GM20000 (cell line): ENCODE measurements at regions not wholly inside any gene's neighbourhood (a gene's known extent, or its start where the extent isn't known, plus 50 kb on each side); places are given as distances from the start of the nearest gene placed in this dataset.

Source experiments
- DNase-seq: peaks from one replicate; pipeline ENCODE4 v3.0.0; 2012; ENCODE audit warnings: low spot score
- CTCF ChIP-seq: IDR thresholded peaks from 2 replicates; pipeline ENCODE4 v1.5.1; 2012; ENCODE audit warnings: mild to moderate bottlenecking, control low read depth; ENCODE audit errors: extremely low read depth, missing control alignments

DNA sequence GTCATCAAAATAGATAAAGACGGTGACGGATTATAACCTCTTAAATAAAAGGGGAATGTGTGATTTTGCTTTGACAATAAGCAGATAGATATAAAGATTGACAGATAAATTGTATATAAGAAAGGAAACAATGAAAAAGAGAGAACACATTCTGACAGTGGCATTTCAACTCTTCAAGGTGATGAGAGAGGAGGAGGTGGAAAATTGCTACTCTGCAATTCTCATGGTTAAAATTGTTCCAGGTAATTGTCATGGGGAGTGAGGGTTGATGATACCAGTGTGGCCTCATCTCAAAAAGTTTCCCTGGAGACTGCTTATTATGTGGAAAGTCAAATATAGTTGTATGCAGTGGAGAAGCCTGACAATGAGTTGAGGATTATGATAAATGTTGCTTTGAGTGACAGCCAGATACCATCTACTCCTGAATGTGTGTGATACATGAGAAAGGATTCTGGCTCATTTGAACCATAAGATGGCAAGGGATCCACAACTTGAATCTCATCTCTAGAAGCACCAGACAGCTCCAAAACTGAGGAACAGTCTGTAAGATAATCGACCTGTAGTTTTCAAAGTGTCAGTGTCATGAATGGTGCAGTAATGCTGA, 1290.6 kb upstream of the CDH8 start:
- no peak for TF ChIP-seq CTCF
- DNase-seq, result no peak

- no peak for TF ChIP-seq CTCF
- DNase-seq, result no peak
Observed at GRCh38 chr16:63323722-63324705, 1287.8 kb upstream of the CDH8 start.

DNA sequence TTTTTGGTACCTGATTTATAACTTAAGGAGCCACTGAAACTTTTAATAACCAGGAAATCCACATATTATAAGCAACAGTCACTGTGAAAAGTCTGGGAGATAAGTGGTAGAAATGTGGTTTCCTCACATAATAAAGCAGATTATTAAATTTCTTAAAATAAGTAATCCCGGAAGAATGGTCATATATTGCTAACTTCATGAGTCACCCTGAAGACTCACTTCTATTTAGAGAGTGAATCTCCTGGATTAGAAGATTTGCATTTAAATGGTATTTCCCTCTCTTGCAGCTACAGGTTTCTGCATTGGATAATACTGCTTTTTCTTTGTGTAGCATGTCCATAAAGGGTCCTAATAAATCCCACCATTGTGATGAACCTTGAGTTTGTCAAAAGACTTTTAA, 1286.8 kb upstream of the CDH8 start:
- DNase-seq, result no peak
- TF ChIP-seq CTCF, result no peak

DNA sequence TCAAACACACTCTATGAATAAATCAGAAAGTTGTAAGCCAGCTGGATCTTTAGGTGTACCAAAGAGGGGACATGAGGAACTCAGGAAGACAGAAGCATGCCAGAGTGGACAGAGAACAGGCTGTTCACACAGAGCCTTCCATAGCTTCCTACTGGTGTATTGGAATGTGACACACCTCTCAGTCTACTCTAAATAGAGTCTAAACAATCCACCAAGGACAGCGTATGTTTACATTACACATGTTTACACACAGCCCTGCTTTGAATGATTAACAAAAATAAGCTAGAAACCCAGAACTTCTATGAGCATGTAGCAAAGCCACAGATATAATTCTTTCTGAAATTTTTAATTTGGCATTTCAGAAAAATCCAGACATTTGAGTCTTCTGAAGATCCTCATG, 1279.0 kb upstream of the CDH8 start:
- TF ChIP-seq CTCF, result no peak
- no peak for DNase-seq

DNA sequence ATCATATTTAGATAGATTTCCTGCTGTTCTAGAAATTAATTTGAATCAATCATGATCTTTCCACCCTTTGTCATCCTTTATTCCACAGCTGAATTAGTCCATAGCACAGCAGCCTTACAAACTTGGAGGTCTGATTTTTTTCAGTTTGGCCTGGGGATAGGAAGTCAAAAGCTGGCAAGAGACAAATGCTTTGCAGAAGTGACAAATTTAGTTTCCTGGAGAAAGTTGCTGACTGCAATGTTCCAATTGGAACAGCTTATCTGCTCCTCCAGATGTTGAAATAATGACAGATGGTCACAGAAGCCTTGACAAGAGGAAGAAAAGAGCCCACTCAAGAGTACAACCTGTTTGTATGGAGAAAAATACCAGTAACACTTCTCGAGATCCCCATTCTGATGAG, 1276.1 kb upstream of the CDH8 start:
- TF ChIP-seq CTCF, result no peak
- DNase-seq, result no peak

- TF ChIP-seq CTCF, result no peak
- no peak for DNase-seq
Observed at GRCh38 chr16:63311313-63311712, 1275.1 kb upstream of the CDH8 start.

GRCh38 chr16:63302811-63303210, 1266.6 kb upstream of the CDH8 start:
- DNase-seq, result no peak
- TF ChIP-seq CTCF, result no peak
